ENCODE measurements at regions not wholly inside any gene's neighbourhood (a gene's known extent, or its start where the extent isn't known, plus 50 kb on each side); places are given as distances from the start of the nearest gene placed in this dataset.

DNA sequence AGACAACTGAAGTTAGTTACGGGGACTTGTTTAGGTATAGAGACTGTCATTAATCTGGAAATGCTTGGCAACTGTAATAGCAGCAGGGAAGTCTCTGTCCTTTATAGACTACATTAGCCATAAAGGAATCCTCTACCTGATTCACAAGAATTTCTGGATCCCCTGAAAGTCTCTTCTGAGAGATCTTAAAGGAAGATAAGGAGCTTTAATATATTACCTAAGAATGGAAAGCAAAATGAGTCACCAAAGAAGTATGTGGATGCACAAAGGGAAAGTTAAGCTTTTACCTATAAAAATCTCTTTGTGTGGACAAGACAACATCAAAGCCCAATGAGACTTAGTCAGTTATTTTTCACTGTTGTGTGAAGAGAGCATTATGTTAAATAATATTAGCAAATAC lies 92.2 kb upstream of the RSPO3 start:
- TF ChIP-seq CTCF (IDR thresholded peaks at IDR 0.05 in 8 of 11, conservative IDR thresholded peaks at IDR 0.05 in 3 of 11) = no peak
- no peak for TF ChIP-seq POLR2A (IDR thresholded peaks at IDR 0.05)

All from spleen (tissue), 7 donors.